ENCODE measurements at regions not wholly inside any gene's neighbourhood (a gene's known extent, or its start where the extent isn't known, plus 50 kb on each side); places are given as distances from the start of the nearest gene placed in this dataset.
"Not testable (repeated sequence)": the region's sequence is repeated elsewhere in the genome, so short reads cannot be mapped to it uniquely, and the experiment has no call there.

- no peak overlapping the region for H3K4me3 Mint-ChIP-seq
- no peak for DNase-seq
- CTCF ChIA-PET, result no interaction called here
- no peak overlapping the region for H3K27ac Mint-ChIP-seq
- no peaks in the 10 kb centered on the region for H3K36me3 Mint-ChIP-seq (ENCODE audit: low read depth)
- H3K9me3 Mint-ChIP-seq, result no peaks in the 10 kb centered on the region
- intact Hi-C loops (cut with micrococcal nuclease), result no loop called here
- no peaks in the 10 kb centered on the region for H3K4me1 Mint-ChIP-seq (ENCODE audit: low read depth)
- no peaks in the 10 kb centered on the region for H3K27me3 Mint-ChIP-seq (ENCODE audit: low read depth)
These were observed 1514.0 kb downstream of the FAM181B start for GRCh38 chr11:81219661-81220060.

DNA sequence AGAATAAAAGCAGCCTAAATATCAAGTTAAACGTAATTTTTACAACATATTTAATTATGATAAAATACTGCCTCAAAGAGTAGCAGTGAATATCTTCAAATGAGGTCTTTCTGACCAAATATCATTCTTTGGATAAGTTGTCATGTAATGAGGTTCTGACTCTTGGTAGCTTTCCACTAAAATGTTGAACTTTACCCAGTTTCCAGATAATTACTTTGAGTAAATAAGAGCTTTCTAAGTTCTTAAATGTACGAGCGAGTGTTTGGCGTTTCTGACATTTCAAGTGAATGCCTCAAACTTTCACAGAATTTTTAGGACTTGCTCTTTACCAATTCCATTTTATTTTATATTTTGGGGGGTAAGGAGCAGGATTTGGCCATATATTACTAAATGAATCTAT, 1515.2 kb downstream of the FAM181B start:
- no peak overlapping the region for H3K27ac Mint-ChIP-seq
- DNase-seq, result no peak
- intact Hi-C loops (cut with micrococcal nuclease), result no loop called here
- no peak overlapping the region for H3K4me3 Mint-ChIP-seq
- H3K4me1 Mint-ChIP-seq (ENCODE audit: low read depth), result no peaks in the 10 kb centered on the region
- no peaks in the 10 kb centered on the region for H3K27me3 Mint-ChIP-seq (ENCODE audit: low read depth)
- no peaks in the 10 kb centered on the region for H3K9me3 Mint-ChIP-seq
- CTCF ChIA-PET, result no interaction called here
- H3K36me3 Mint-ChIP-seq (ENCODE audit: low read depth), result no peaks in the 10 kb centered on the region

DNA sequence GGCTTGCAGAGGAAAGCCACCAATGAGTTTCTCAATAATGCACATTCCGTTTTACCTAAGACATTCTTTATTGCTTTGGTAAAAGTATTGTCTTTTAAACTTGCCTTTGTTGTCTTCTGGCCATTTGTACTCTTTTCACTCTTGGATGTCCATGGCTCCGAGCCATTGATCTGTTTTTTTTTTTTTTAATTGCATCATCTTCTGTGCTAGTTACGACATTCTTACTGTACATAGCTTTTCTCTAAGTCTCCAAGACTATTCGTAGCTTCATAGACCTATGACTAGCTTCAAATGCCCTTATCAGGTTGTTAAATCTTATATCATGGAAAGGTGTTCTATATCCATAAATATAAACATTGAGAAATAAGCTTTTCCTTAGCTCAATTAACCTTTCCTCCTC, 1522.6 kb downstream of the FAM181B start:
- Mint-ChIP-seq H3K4me3 (no peak overlapping the region), H3K27me3 (ENCODE audit: low read depth) (no peaks in the 10 kb centered on the region), H3K9me3 (peaks cover 12% of the 10 kb centered on the region), H3K27ac (no peak overlapping the region), H3K36me3 (ENCODE audit: low read depth) (no peaks in the 10 kb centered on the region), H3K4me1 (ENCODE audit: low read depth) (no peaks in the 10 kb centered on the region)
- no peak for DNase-seq
- intact Hi-C loops (cut with micrococcal nuclease), result no loop called here
- CTCF ChIA-PET, result no interaction called here

- peaks cover 7% of the 10 kb centered on the region for H3K9me3 Mint-ChIP-seq
- intact Hi-C loops (cut with micrococcal nuclease), result no loop called here
- DNase-seq, result no peak
- H3K36me3 Mint-ChIP-seq (ENCODE audit: low read depth), result no peaks in the 10 kb centered on the region
- CTCF ChIA-PET, result no interaction called here
- H3K4me3 Mint-ChIP-seq, result no peak overlapping the region
- no peaks in the 10 kb centered on the region for H3K4me1 Mint-ChIP-seq (ENCODE audit: low read depth)
- H3K27me3 Mint-ChIP-seq (ENCODE audit: low read depth), result no peaks in the 10 kb centered on the region
- no peak overlapping the region for H3K27ac Mint-ChIP-seq
These were observed 1526.1 kb downstream of the FAM181B start for GRCh38 chr11:81207421-81208054.

- intact Hi-C loops (cut with micrococcal nuclease), result no loop called here
- DNase-seq, result no peak
These were observed 1529.8 kb downstream of the FAM181B start for GRCh38 chr11:81203876-81204275.

GRCh38 chr11:81197396-81197795, 1536.3 kb downstream of the FAM181B start:
- DNase-seq, result no peak
- H3K36me3 Mint-ChIP-seq (ENCODE audit: low read depth), result no peaks in the 10 kb centered on the region
- H3K9me3 Mint-ChIP-seq, result no peaks in the 10 kb centered on the region
- no peak overlapping the region for H3K4me3 Mint-ChIP-seq
- CTCF ChIA-PET, result no interaction called here
- no peaks in the 10 kb centered on the region for H3K27me3 Mint-ChIP-seq (ENCODE audit: low read depth)
- no peak overlapping the region for H3K27ac Mint-ChIP-seq
- no peaks in the 10 kb centered on the region for H3K4me1 Mint-ChIP-seq (ENCODE audit: low read depth)
- intact Hi-C loops (cut with micrococcal nuclease), result no loop called here

More at GRCh38 chr11:81203876-81204275, 1529.8 kb downstream of the FAM181B start:
- peaks cover 2% of the 10 kb centered on the region for H3K9me3 Mint-ChIP-seq
- CTCF ChIA-PET, result no interaction called here
- H3K4me1 Mint-ChIP-seq (ENCODE audit: low read depth), result no peaks in the 10 kb centered on the region
- no peaks in the 10 kb centered on the region for H3K36me3 Mint-ChIP-seq (ENCODE audit: low read depth)
- H3K27me3 Mint-ChIP-seq (ENCODE audit: low read depth), result no peaks in the 10 kb centered on the region
- no peak overlapping the region for H3K27ac Mint-ChIP-seq
- H3K4me3 Mint-ChIP-seq, result no peak overlapping the region

GRCh38 chr11:81192516-81192915, 1541.1 kb downstream of the FAM181B start:
- CTCF ChIA-PET, result no interaction called here

GRCh38 chr11:81190546-81190945, 1543.1 kb downstream of the FAM181B start:
- no peaks in the 10 kb centered on the region for H3K9me3 Mint-ChIP-seq
- H3K27ac Mint-ChIP-seq, result no peak overlapping the region
- H3K27me3 Mint-ChIP-seq (ENCODE audit: low read depth), result no peaks in the 10 kb centered on the region
- CTCF ChIA-PET, result interaction anchor here (0.6 kb wide), 1 partner anchor 239 kb away, joined by 3 read pairs; no protein-coding TSS in a partner anchor
- no peaks in the 10 kb centered on the region for H3K36me3 Mint-ChIP-seq (ENCODE audit: low read depth)
- intact Hi-C loops (cut with micrococcal nuclease), result no loop called here
- H3K4me1 Mint-ChIP-seq (ENCODE audit: low read depth), result no peaks in the 10 kb centered on the region
- no peak for DNase-seq
- H3K4me3 Mint-ChIP-seq, result no peak overlapping the region

More at GRCh38 chr11:81192516-81192915, 1541.1 kb downstream of the FAM181B start:
- no peaks in the 10 kb centered on the region for H3K9me3 Mint-ChIP-seq
- H3K36me3 Mint-ChIP-seq (ENCODE audit: low read depth), result no peaks in the 10 kb centered on the region
- no peaks in the 10 kb centered on the region for H3K4me1 Mint-ChIP-seq (ENCODE audit: low read depth)
- DNase-seq, result no peak
- no peaks in the 10 kb centered on the region for H3K27me3 Mint-ChIP-seq (ENCODE audit: low read depth)
- intact Hi-C loops (cut with micrococcal nuclease), result no loop called here
- no peak overlapping the region for H3K27ac Mint-ChIP-seq
- no peak overlapping the region for H3K4me3 Mint-ChIP-seq

- H3K4me1 Mint-ChIP-seq (ENCODE audit: low read depth); H3K4me3 Mint-ChIP-seq; DNase-seq; CTCF ChIA-PET; H3K9me3 Mint-ChIP-seq; H3K36me3 Mint-ChIP-seq (ENCODE audit: low read depth); H3K27me3 Mint-ChIP-seq (ENCODE audit: low read depth); H3K27ac Mint-ChIP-seq; intact Hi-C loops (cut with micrococcal nuclease): not testable (repeated sequence)
These were observed 1546.6 kb downstream of the FAM181B start for GRCh38 chr11:81187033-81187432.

DNA sequence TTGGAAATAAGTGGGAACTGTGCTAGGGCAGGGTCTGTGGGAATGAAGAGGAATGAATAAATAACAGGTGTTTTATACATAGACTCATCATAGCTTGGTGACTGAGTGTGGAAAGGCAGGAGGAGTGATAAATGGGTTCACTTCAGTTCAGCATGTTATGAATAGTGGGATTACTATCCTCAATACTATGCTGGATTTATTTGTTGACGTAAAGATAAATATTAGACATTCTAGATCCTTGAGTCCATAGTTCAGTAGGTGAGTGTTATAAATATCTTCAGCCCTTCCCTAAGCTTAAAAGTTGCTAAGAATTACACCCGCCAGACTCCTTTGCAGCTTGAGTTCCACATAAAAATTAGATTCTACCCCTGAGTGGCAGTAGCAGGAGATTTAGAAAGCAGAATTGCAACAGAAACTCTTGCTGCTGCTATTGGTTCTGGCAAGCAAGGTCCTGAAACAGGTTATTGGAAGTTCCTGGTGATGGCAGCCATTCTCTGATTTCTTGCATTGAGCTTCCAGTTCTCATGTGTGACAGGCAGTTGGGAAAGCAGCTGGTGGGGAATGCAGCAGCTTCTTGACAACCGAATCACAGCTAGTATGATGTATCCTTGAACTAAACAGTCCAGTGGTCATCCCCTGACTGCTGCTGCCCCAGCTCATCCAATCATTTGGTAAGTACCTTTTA, 1558.9 kb downstream of the FAM181B start:
- DNase-seq, result no peak
- Mint-ChIP-seq H3K36me3 (ENCODE audit: low read depth) (no peaks in the 10 kb centered on the region), H3K9me3 (no peaks in the 10 kb centered on the region), H3K4me1 (ENCODE audit: low read depth) (no peaks in the 10 kb centered on the region), H3K27me3 (ENCODE audit: low read depth) (no peaks in the 10 kb centered on the region), H3K4me3 (no peak overlapping the region), H3K27ac (no peak overlapping the region)
- intact Hi-C loops (cut with micrococcal nuclease), result no loop called here
- CTCF ChIA-PET, result no interaction called here

DNA sequence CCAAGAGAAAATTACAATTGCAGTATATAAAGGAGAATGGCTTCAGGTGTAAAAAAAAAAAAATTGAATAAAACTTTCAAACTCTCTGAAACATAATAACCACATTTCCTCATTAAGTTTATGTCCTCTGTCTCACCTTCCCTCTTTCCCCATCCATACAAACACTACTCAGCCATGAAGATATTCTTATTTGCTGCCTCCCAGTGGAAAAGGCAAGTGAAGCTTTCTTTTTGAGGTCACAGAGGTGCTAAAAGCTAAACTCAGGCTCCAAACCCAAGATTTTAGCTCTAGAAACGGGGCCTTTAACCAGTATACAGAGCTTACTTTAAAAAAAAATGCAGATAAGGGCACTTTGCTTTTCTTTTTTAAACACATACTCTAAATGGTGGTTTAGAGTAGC, 1568.5 kb downstream of the FAM181B start:
- no peaks in the 10 kb centered on the region for H3K4me1 Mint-ChIP-seq (ENCODE audit: low read depth)

DNA sequence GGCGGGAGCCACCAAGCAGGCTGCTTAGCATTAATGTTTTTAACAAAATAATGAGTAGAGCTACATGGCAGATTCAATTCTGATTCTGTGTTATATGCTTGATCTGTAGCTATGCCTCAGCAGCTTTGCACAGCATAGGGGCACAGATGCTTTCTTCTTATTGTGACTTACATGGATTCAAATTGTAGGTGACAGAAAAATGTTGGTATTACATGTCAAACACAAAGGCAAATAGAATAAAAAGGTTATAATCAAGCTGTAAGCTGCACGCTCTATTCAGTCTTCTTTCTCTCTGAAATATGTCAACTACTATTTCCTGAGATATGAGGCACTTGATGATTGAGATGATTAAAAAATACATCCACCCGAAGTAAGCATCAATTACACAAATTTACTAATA, 1573.8 kb downstream of the FAM181B start:
- H3K36me3 Mint-ChIP-seq (ENCODE audit: low read depth), result no peaks in the 10 kb centered on the region
- no peak for DNase-seq
- no peak overlapping the region for H3K4me3 Mint-ChIP-seq
- intact Hi-C loops (cut with micrococcal nuclease), result no loop called here
- peaks cover 6% of the 10 kb centered on the region for H3K9me3 Mint-ChIP-seq
- CTCF ChIA-PET, result no interaction called here
- H3K27ac Mint-ChIP-seq, result no peak overlapping the region
- H3K27me3 Mint-ChIP-seq (ENCODE audit: low read depth), result no peaks in the 10 kb centered on the region
- H3K4me1 Mint-ChIP-seq (ENCODE audit: low read depth), result no peaks in the 10 kb centered on the region

More for the DNA sequence above, 1568.5 kb downstream of the FAM181B start:
- Mint-ChIP-seq H3K27me3 (ENCODE audit: low read depth) (no peaks in the 10 kb centered on the region), H3K36me3 (ENCODE audit: low read depth) (no peaks in the 10 kb centered on the region), H3K27ac (no peak overlapping the region), H3K4me3 (no peak overlapping the region), H3K9me3 (peaks cover 4% of the 10 kb centered on the region)
- intact Hi-C loops (cut with micrococcal nuclease), result no loop called here
- CTCF ChIA-PET, result interaction anchor here (0.7 kb wide), 1 partner anchor 21 kb away, joined by 3 read pairs; no protein-coding TSS in a partner anchor
- no peak for DNase-seq

GRCh38 chr11:81135570-81135969, 1598.1 kb downstream of the FAM181B start:
- H3K4me3 Mint-ChIP-seq, result no peak overlapping the region
- intact Hi-C loops (cut with micrococcal nuclease), result no loop called here
- H3K9me3 Mint-ChIP-seq, result peaks cover 3% of the 10 kb centered on the region
- H3K27me3 Mint-ChIP-seq (ENCODE audit: low read depth), result no peaks in the 10 kb centered on the region
- CTCF ChIA-PET, result no interaction called here
- no peak for DNase-seq
- H3K27ac Mint-ChIP-seq, result no peak overlapping the region
- no peaks in the 10 kb centered on the region for H3K36me3 Mint-ChIP-seq (ENCODE audit: low read depth)
- no peaks in the 10 kb centered on the region for H3K4me1 Mint-ChIP-seq (ENCODE audit: low read depth)
